ENCODE measurements at regions not wholly inside any gene's neighbourhood (a gene's known extent, or its start where the extent isn't known, plus 50 kb on each side); places are given as distances from the start of the nearest gene placed in this dataset.

DNA sequence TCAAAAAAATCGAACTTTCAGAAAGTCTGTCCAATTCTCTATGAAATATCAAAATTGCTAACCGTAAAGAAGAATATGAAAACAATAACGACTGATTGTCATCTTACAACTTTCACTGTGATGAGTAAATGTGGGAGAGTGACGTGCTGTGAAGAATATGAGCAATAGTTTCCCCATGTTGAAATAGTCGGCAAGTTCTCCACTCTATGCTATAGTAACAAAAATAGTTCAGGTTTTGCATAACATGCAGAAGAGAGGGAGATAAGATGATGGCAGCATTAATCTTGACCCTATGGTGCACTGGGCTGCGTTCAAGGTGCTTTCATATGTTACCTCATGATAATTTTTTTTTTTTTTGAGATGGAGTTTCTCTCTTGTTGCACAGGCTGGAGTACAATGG is 196.8 kb upstream of the CYRIA start:
- TF ChIP-seq, protein P1, sequence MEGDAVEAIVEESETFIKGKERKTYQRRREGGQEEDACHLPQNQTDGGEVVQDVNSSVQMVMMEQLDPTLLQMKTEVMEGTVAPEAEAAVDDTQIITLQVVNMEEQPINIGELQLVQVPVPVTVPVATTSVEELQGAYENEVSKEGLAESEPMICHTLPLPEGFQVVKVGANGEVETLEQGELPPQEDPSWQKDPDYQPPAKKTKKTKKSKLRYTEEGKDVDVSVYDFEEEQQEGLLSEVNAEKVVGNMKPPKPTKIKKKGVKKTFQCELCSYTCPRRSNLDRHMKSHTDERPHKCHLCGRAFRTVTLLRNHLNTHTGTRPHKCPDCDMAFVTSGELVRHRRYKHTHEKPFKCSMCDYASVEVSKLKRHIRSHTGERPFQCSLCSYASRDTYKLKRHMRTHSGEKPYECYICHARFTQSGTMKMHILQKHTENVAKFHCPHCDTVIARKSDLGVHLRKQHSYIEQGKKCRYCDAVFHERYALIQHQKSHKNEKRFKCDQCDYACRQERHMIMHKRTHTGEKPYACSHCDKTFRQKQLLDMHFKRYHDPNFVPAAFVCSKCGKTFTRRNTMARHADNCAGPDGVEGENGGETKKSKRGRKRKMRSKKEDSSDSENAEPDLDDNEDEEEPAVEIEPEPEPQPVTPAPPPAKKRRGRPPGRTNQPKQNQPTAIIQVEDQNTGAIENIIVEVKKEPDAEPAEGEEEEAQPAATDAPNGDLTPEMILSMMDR (tag by site-specific recombination; IDR thresholded peaks at IDR 0.05): no peak
- TF ChIP-seq ZNF37A (tag by site-specific recombination; IDR thresholded peaks at IDR 0.05): no peak
- no peak for TF ChIP-seq MZF1 (tag by site-specific recombination; IDR thresholded peaks at IDR 0.05; ENCODE audit: borderline replicate concordance)
